Fibroblast of lung (primary cell): ENCODE measurements at regions not wholly inside any gene's neighbourhood (a gene's known extent, or its start where the extent isn't known, plus 50 kb on each side); places are given as distances from the start of the nearest gene placed in this dataset.

ENCODE experiments used
- DNase-seq, 2 donors: peaks; one replicate each; pipeline versions ENCODE4 v3.0.0 to v3.0.0-alpha.2; 2010; ENCODE audit warnings: low read depth in 2 of 2
- H2AFZ ChIP-seq: 2 replicates; pipeline ENCODE4 v1.5.1; 2012; ENCODE audit warnings: low read length, control low read depth, inconsistent platforms
- H3K27ac ChIP-seq: 2 replicates; pipeline ENCODE4 v1.5.1; 2011; ENCODE audit warnings: low read length, control low read depth; ENCODE audit not compliant: insufficient read depth
- H3K27me3 ChIP-seq: 2 replicates; pipeline ENCODE4 v1.5.1; 2011; ENCODE audit warnings: mild to moderate bottlenecking, low read length; ENCODE audit not compliant: control insufficient read depth, insufficient read depth
- H3K36me3 ChIP-seq: 2 replicates; pipeline ENCODE4 v1.5.1; 2011; ENCODE audit warnings: low read length; ENCODE audit not compliant: control insufficient read depth, insufficient read depth
- H3K4me1 ChIP-seq: 2 replicates; pipeline ENCODE4 v1.5.1; 2011; ENCODE audit warnings: low read length; ENCODE audit not compliant: control insufficient read depth, insufficient read depth; ENCODE audit errors: extremely low read depth
- H3K4me2 ChIP-seq: 2 replicates; pipeline ENCODE4 v1.5.1; 2011; ENCODE audit warnings: low read length, control low read depth; ENCODE audit not compliant: insufficient read depth; ENCODE audit errors: extremely low read depth
- H3K4me3 ChIP-seq, 4 experiments: fragments of 200-600 bp in 1 of 4; sonication (generic) in 1 of 4; replicated peaks in 1 of 4; 2 replicates each; pipeline ENCODE4 v1.5.1; 2011 to 2016; ENCODE audit warnings: low read length in 4 of 4, low read depth in 3 of 4, mild to moderate bottlenecking in 3 of 4, control low read depth in 2 of 4, inconsistent platforms in 1 of 4, mixed read lengths in 1 of 4; ENCODE audit not compliant: insufficient read depth in 1 of 4; ENCODE audit errors: control extremely low read depth in 1 of 4
- H3K79me2 ChIP-seq: 2 replicates; pipeline ENCODE4 v1.5.1; 2012; ENCODE audit warnings: mild to moderate bottlenecking, low read length, inconsistent platforms; ENCODE audit not compliant: control insufficient read depth, insufficient read depth
- H3K9ac ChIP-seq: 2 replicates; pipeline ENCODE4 v1.5.1; 2011; ENCODE audit warnings: mild to moderate bottlenecking, low read length, control low read depth; ENCODE audit not compliant: insufficient read depth
- H3K9me3 ChIP-seq: 2 replicates; pipeline ENCODE4 v1.5.1; 2012; ENCODE audit warnings: low read depth, low read length; ENCODE audit not compliant: control insufficient read depth, insufficient read depth
- H4K20me1 ChIP-seq: 2 replicates; pipeline ENCODE4 v1.5.1; 2011; ENCODE audit warnings: low read length; ENCODE audit not compliant: control insufficient read depth, insufficient read depth; ENCODE audit errors: extremely low read depth
- EZH2 ChIP-seq: IDR thresholded peaks from 2 replicates; pipeline ENCODE4 v1.5.1; 2012; ENCODE audit warnings: low read length, control low read depth, mild to moderate bottlenecking; ENCODE audit errors: missing control alignments
- TF ChIP-seq, protein P1 (sequence below), 2 donors: IDR thresholded peaks in 1 of 2; conservative IDR thresholded peaks in 1 of 2; 1 replicate in 1 of 2; 2 replicates in 1 of 2; pipeline ENCODE4 v1.5.1; 2011 to 2012; ENCODE audit warnings: low read length in 2 of 2, control low read depth in 1 of 2, inconsistent platforms in 1 of 2, low read depth in 1 of 2, mild to moderate bottlenecking in 1 of 2

DNA sequence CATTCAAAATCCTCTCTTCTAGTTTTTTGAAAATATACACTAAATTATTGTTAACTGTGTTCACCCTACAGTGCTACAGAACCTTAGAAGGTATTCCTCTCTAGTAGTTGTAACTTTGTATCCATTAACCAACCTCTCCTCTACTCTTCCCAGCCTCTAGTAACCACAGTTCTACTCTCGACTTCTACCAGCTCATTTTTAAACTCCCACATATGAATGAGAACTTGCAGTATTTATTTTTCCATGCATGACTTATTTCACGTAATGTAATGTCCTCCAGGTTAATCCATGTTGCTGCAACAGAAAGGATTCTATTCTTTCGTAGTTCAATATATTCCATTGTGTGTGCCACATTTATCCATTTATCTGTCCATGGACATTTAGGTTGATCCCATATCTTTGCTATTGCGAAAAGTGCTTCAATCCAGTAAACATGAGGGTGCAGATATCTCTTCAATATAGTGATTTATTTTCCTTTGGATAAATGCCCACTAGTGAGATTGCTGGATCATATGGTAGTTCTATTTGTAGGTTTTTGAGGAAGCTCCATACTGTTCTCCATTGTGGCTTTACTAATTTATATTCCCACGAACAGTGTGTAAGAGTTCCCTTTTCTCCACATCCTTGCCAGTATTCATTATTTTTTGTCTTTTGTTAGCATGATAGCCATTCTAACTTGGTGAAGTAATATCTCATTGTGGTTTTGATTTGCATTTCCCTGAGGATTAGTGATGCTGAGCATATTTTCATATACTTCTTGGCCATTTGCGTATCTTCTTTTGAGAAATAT lies 113.7 kb upstream of the SMAD3 start:
- peak in 1 of 2 donors; percentile 75 for DNase-seq
- no peaks in the 10 kb centered on the region for H3K79me2 ChIP-seq
- H3K4me1 ChIP-seq, result peaks cover 4% of the 10 kb centered on the region
- no peak overlapping the region for H3K4me3 ChIP-seq
- H3K27ac ChIP-seq, result no peak overlapping the region
- H2AFZ ChIP-seq, result no peak overlapping the region
- no peaks in the 10 kb centered on the region for H3K9me3 ChIP-seq
- no peaks in the 10 kb centered on the region for H3K27me3 ChIP-seq
- TF ChIP-seq, protein P1, sequence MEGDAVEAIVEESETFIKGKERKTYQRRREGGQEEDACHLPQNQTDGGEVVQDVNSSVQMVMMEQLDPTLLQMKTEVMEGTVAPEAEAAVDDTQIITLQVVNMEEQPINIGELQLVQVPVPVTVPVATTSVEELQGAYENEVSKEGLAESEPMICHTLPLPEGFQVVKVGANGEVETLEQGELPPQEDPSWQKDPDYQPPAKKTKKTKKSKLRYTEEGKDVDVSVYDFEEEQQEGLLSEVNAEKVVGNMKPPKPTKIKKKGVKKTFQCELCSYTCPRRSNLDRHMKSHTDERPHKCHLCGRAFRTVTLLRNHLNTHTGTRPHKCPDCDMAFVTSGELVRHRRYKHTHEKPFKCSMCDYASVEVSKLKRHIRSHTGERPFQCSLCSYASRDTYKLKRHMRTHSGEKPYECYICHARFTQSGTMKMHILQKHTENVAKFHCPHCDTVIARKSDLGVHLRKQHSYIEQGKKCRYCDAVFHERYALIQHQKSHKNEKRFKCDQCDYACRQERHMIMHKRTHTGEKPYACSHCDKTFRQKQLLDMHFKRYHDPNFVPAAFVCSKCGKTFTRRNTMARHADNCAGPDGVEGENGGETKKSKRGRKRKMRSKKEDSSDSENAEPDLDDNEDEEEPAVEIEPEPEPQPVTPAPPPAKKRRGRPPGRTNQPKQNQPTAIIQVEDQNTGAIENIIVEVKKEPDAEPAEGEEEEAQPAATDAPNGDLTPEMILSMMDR (conservative IDR thresholded peaks at IDR 0.05 in 1 of 2, IDR thresholded peaks at IDR 0.05 in 1 of 2; ENCODE audit: low read depth in 1 of 2, low read length in 2 of 2), result no peak
- no peak for TF ChIP-seq EZH2
- H4K20me1 ChIP-seq, result no peaks in the 10 kb centered on the region
- no peaks in the 10 kb centered on the region for H3K36me3 ChIP-seq
- no peak overlapping the region for H3K4me2 ChIP-seq
- H3K9ac ChIP-seq, result no peak overlapping the region

DNA sequence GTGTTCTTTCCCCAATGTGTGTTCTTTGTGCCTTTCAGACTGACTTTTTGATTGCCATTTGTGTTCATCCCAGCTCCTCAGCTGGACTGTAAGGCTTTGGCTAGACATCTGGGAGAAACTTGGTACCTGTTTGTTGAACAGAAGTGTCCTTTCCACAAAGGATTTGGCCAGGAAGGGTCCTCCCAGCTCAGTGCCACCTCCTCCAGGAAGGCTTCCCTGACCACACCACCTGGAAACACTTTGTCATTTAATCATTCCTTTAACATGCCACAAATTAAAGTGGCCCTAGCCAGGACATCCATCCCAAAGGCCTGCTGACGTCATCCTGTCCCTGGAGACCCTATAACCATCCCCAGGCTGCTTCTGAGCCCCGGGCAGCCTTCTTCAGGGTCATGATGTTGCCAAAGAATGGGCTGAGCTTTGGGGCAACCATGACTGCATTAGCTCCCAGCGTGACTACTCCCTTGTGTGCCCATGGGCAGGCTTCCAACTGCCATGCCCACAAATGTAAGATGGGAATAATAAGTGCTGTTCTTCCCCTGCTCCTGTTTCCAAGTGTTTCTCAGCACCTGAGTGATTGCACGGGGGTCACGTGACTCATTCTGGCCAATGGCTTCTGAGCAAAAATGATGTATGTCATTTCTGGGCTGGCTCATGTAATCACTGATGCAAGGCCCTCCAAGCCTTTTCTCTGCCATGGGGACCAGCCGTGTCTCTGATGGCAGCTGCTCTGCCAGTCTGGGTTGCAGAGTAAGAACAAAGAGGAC lies 112.5 kb upstream of the SMAD3 start:
- Histone ChIP-seq H3K4me3 (no peak overlapping the region), H4K20me1 (no peaks in the 10 kb centered on the region), H3K4me1 (no peaks in the 10 kb centered on the region), H3K27me3 (no peaks in the 10 kb centered on the region), H3K4me2 (no peak overlapping the region), H3K9me3 (no peaks in the 10 kb centered on the region), H3K36me3 (no peaks in the 10 kb centered on the region), H3K9ac (no peak overlapping the region), H2AFZ (no peak overlapping the region), H3K79me2 (no peaks in the 10 kb centered on the region), H3K27ac (no peak overlapping the region)
- no peak for DNase-seq
- no peak for TF ChIP-seq EZH2
- TF ChIP-seq, protein P1 (conservative IDR thresholded peaks at IDR 0.05 in 1 of 2, IDR thresholded peaks at IDR 0.05 in 1 of 2; ENCODE audit: low read depth in 1 of 2, low read length in 2 of 2), result no peak

DNA sequence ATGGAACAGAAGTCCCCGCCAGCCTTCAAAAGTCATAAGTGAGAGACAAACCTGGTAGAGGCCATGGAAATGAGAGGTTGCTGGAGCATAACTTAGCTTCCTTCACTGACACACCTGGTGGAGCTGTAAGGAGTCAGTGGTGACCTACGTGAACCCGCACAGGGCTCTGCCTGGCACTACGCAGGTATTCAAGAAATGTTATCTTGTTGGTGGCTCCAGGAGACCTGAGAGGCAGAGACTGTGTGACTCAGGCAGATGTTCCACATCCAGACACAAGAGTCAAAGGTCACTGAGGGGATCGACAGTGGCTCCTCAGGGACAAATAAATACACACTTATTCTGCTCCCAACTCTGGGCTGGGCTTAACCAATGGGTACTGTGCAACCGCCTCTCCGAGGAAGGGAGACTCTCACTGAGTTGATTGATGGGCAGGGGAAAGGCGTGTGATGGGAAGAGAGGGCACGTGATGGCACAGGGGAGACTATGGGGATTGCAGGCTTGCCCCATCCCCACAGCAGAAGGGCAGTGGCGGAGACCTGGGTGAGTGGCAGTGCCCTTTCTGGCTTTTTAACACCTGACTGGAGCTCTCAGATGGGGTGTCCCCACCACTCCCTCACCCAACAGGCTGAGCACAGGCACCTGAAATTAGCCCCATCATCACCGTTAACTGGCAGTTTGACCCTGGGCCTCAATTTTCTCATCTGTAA lies 111.7 kb upstream of the SMAD3 start:
- Histone ChIP-seq H3K9ac (no peak overlapping the region), H3K36me3 (no peaks in the 10 kb centered on the region), H3K9me3 (no peaks in the 10 kb centered on the region), H3K79me2 (no peaks in the 10 kb centered on the region), H3K27ac (no peak overlapping the region), H3K27me3 (no peaks in the 10 kb centered on the region), H3K4me2 (no peak overlapping the region), H2AFZ (no peak overlapping the region), H3K4me3 (no peak overlapping the region), H4K20me1 (no peaks in the 10 kb centered on the region), H3K4me1 (no peaks in the 10 kb centered on the region)
- TF ChIP-seq EZH2, result no peak
- TF ChIP-seq, protein P1 (conservative IDR thresholded peaks at IDR 0.05 in 1 of 2, IDR thresholded peaks at IDR 0.05 in 1 of 2; ENCODE audit: low read depth in 1 of 2, low read length in 2 of 2), result no peak
- no peak for DNase-seq
